Fibroblast of lung (primary cell): ENCODE measurements at regions not wholly inside any gene's neighbourhood (a gene's known extent, or its start where the extent isn't known, plus 50 kb on each side); places are given as distances from the start of the nearest gene placed in this dataset.
"Not testable (repeated sequence)": the region's sequence is repeated elsewhere in the genome, so short reads cannot be mapped to it uniquely, and the experiment has no call there.

Experiments
- DNase-seq, 2 donors: peaks; one replicate each; pipeline versions ENCODE4 v3.0.0 to v3.0.0-alpha.2; 2010; ENCODE audit warnings: low read depth in 2 of 2
- H2AFZ ChIP-seq: 2 replicates; pipeline ENCODE4 v1.5.1; 2012; ENCODE audit warnings: low read length, control low read depth, inconsistent platforms
- H3K27ac ChIP-seq: 2 replicates; pipeline ENCODE4 v1.5.1; 2011; ENCODE audit warnings: low read length, control low read depth; ENCODE audit not compliant: insufficient read depth
- H3K27me3 ChIP-seq: 2 replicates; pipeline ENCODE4 v1.5.1; 2011; ENCODE audit warnings: mild to moderate bottlenecking, low read length; ENCODE audit not compliant: control insufficient read depth, insufficient read depth
- H3K36me3 ChIP-seq: 2 replicates; pipeline ENCODE4 v1.5.1; 2011; ENCODE audit warnings: low read length; ENCODE audit not compliant: control insufficient read depth, insufficient read depth
- H3K4me1 ChIP-seq: 2 replicates; pipeline ENCODE4 v1.5.1; 2011; ENCODE audit warnings: low read length; ENCODE audit not compliant: control insufficient read depth, insufficient read depth; ENCODE audit errors: extremely low read depth
- H3K4me2 ChIP-seq: 2 replicates; pipeline ENCODE4 v1.5.1; 2011; ENCODE audit warnings: low read length, control low read depth; ENCODE audit not compliant: insufficient read depth; ENCODE audit errors: extremely low read depth
- H3K4me3 ChIP-seq, 4 experiments: fragments of 200-600 bp in 1 of 4; sonication (generic) in 1 of 4; replicated peaks in 1 of 4; 2 replicates each; pipeline ENCODE4 v1.5.1; 2011 to 2016; ENCODE audit warnings: low read length in 4 of 4, low read depth in 3 of 4, mild to moderate bottlenecking in 3 of 4, control low read depth in 2 of 4, inconsistent platforms in 1 of 4, mixed read lengths in 1 of 4; ENCODE audit not compliant: insufficient read depth in 1 of 4; ENCODE audit errors: control extremely low read depth in 1 of 4
- H3K79me2 ChIP-seq: 2 replicates; pipeline ENCODE4 v1.5.1; 2012; ENCODE audit warnings: mild to moderate bottlenecking, low read length, inconsistent platforms; ENCODE audit not compliant: control insufficient read depth, insufficient read depth
- H3K9ac ChIP-seq: 2 replicates; pipeline ENCODE4 v1.5.1; 2011; ENCODE audit warnings: mild to moderate bottlenecking, low read length, control low read depth; ENCODE audit not compliant: insufficient read depth
- H3K9me3 ChIP-seq: 2 replicates; pipeline ENCODE4 v1.5.1; 2012; ENCODE audit warnings: low read depth, low read length; ENCODE audit not compliant: control insufficient read depth, insufficient read depth
- H4K20me1 ChIP-seq: 2 replicates; pipeline ENCODE4 v1.5.1; 2011; ENCODE audit warnings: low read length; ENCODE audit not compliant: control insufficient read depth, insufficient read depth; ENCODE audit errors: extremely low read depth
- EZH2 ChIP-seq: IDR thresholded peaks from 2 replicates; pipeline ENCODE4 v1.5.1; 2012; ENCODE audit warnings: low read length, control low read depth, mild to moderate bottlenecking; ENCODE audit errors: missing control alignments
- TF ChIP-seq, protein P1 (sequence below), 2 donors: IDR thresholded peaks in 1 of 2; conservative IDR thresholded peaks in 1 of 2; 1 replicate in 1 of 2; 2 replicates in 1 of 2; pipeline ENCODE4 v1.5.1; 2011 to 2012; ENCODE audit warnings: low read length in 2 of 2, control low read depth in 1 of 2, inconsistent platforms in 1 of 2, low read depth in 1 of 2, mild to moderate bottlenecking in 1 of 2

DNA sequence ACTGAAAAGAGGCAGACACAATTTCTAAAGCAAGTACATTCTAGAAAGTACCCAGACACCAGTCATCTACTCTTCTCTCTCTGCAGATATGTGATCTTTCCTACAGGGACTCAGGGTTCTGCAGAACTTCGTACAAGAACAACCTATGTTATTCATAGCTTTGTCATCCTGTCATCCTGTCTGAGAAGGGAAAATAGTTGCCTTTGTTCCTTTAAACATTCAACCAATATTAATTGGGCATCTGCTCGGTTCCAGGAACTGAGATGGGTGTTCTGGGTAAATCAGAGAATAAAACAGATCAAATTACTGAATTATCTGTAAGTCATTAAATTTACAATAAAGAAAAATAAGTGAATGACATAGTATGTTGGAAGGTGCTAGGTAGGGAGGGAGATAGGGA, 504.9 kb downstream of the MATN1 start:
- Histone ChIP-seq H3K36me3 (no peaks in the 10 kb centered on the region), H4K20me1 (no peaks in the 10 kb centered on the region), H3K79me2 (no peaks in the 10 kb centered on the region), H3K27me3 (no peaks in the 10 kb centered on the region), H2AFZ (no peak overlapping the region), H3K9ac (no peak overlapping the region), H3K4me1 (no peaks in the 10 kb centered on the region), H3K27ac (no peak overlapping the region), H3K9me3 (peaks cover 3% of the 10 kb centered on the region), H3K4me3 (no peak overlapping the region), H3K4me2 (no peak overlapping the region)
- no peak for DNase-seq
- TF ChIP-seq EZH2 = no peak
- TF ChIP-seq, protein P1, sequence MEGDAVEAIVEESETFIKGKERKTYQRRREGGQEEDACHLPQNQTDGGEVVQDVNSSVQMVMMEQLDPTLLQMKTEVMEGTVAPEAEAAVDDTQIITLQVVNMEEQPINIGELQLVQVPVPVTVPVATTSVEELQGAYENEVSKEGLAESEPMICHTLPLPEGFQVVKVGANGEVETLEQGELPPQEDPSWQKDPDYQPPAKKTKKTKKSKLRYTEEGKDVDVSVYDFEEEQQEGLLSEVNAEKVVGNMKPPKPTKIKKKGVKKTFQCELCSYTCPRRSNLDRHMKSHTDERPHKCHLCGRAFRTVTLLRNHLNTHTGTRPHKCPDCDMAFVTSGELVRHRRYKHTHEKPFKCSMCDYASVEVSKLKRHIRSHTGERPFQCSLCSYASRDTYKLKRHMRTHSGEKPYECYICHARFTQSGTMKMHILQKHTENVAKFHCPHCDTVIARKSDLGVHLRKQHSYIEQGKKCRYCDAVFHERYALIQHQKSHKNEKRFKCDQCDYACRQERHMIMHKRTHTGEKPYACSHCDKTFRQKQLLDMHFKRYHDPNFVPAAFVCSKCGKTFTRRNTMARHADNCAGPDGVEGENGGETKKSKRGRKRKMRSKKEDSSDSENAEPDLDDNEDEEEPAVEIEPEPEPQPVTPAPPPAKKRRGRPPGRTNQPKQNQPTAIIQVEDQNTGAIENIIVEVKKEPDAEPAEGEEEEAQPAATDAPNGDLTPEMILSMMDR (conservative IDR thresholded peaks at IDR 0.05 in 1 of 2, IDR thresholded peaks at IDR 0.05 in 1 of 2; ENCODE audit: low read depth in 1 of 2, low read length in 2 of 2) = no peak

DNA sequence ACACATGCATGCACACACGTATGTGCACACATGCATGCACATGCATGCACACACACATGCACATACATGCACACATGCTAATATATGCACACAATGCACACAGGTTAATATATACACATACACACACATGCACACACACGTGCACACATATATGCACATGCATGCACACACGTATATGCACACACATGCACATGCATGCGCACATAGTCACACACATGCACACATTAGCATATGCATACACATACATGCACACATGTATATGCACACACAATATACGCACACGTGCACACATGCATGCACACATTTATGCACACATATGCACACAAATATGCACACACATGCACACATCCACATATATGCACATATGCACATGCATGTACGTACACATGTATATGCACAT, 506.8 kb downstream of the MATN1 start:
- Histone ChIP-seq H3K27ac (no peak overlapping the region), H3K9ac (no peak overlapping the region), H4K20me1 (no peaks in the 10 kb centered on the region), H3K4me2 (no peak overlapping the region), H2AFZ (no peak overlapping the region), H3K4me3 (no peak overlapping the region), H3K9me3 (peaks cover 3% of the 10 kb centered on the region), H3K4me1 (no peaks in the 10 kb centered on the region), H3K36me3 (no peaks in the 10 kb centered on the region), H3K79me2 (no peaks in the 10 kb centered on the region), H3K27me3 (no peaks in the 10 kb centered on the region)
- TF ChIP-seq, protein P1 (conservative IDR thresholded peaks at IDR 0.05 in 1 of 2, IDR thresholded peaks at IDR 0.05 in 1 of 2; ENCODE audit: low read depth in 1 of 2, low read length in 2 of 2) = no peak
- no peak for TF ChIP-seq EZH2
- DNase-seq = no peak

DNA sequence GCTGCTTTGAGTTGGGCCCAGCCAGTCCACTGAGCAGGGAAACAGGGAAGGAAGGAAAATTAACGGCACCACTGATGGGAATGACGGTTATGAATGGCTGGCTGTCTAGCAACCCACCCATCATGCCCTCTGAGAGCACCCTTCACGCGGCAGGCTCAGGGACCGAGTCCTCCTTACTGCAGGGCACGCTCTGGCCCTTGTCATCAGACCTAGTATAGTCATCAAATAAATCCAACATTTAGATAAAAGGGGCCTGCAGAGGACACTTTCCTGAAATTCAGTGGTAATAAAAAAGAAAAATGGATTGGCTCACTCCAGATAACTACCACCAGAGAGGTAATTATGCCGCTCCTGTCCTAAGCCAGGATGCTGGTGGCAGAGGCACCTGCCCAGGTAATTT, 509.4 kb downstream of the MATN1 start:
- Histone ChIP-seq H3K79me2 (no peaks in the 10 kb centered on the region), H3K27ac (no peak overlapping the region), H3K4me3 (no peak overlapping the region), H3K36me3 (no peaks in the 10 kb centered on the region), H2AFZ (no peak overlapping the region), H3K27me3 (no peaks in the 10 kb centered on the region), H3K4me2 (no peak overlapping the region), H4K20me1 (no peaks in the 10 kb centered on the region), H3K4me1 (no peaks in the 10 kb centered on the region), H3K9me3 (peaks cover 3% of the 10 kb centered on the region), H3K9ac (no peak overlapping the region)
- no peak for DNase-seq
- TF ChIP-seq EZH2 = no peak
- TF ChIP-seq, protein P1 (conservative IDR thresholded peaks at IDR 0.05 in 1 of 2, IDR thresholded peaks at IDR 0.05 in 1 of 2; ENCODE audit: low read depth in 1 of 2, low read length in 2 of 2) = no peak

DNA sequence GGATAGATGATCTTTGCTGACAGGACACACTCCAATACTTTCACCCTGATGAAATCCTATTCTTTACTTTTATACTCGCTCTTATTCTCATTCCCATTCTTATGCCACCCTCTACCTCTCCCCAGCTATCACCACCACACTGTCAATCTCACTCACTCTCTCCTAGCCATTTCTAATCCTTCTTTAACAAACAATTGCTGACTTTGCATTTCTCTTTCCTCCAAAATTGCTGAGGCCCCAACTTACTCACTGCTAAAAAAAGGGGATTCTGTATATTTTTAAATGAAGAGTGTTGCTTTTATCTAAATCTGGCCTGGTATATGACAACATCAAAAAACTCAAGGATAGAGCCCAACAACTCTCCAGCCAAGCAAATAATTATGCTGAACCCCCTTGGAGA, 515.4 kb downstream of the MATN1 start:
- H2AFZ ChIP-seq, H3K27me3 ChIP-seq, H4K20me1 ChIP-seq, H3K79me2 ChIP-seq, DNase-seq, H3K27ac ChIP-seq, H3K4me3 ChIP-seq, H3K4me1 ChIP-seq, H3K36me3 ChIP-seq, H3K4me2 ChIP-seq, H3K9me3 ChIP-seq, H3K9ac ChIP-seq: not testable (repeated sequence)

DNA sequence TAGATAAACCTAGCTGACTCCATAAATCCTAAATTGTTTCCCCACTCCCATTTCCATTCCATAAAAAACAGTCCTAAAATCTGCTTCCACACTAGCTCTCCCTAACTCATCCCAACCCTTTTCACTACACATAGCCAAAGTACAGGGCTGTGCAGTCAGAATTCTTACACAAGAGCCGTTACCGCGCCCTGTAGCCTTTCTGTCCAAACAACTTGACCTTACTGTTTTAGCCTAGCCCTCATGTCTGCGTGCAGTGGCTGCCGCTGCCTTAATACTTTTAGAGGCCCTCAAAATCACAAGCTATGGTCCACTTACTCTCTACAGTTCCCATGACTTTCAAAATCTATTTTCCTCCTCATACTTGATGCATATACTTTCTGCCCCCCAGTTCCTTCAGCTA, 516.8 kb downstream of the MATN1 start:
- H3K4me1 ChIP-seq, H3K27me3 ChIP-seq: not testable (repeated sequence)

More for the DNA sequence above, 516.8 kb downstream of the MATN1 start:
- H3K4me2 ChIP-seq, H3K36me3 ChIP-seq, H4K20me1 ChIP-seq, H2AFZ ChIP-seq, H3K4me3 ChIP-seq, H3K9ac ChIP-seq, H3K79me2 ChIP-seq, H3K27ac ChIP-seq, H3K9me3 ChIP-seq, DNase-seq: not testable (repeated sequence)
